ENCODE measurements at regions not wholly inside any gene's neighbourhood (a gene's known extent, or its start where the extent isn't known, plus 50 kb on each side); places are given as distances from the start of the nearest gene placed in this dataset.

DNA sequence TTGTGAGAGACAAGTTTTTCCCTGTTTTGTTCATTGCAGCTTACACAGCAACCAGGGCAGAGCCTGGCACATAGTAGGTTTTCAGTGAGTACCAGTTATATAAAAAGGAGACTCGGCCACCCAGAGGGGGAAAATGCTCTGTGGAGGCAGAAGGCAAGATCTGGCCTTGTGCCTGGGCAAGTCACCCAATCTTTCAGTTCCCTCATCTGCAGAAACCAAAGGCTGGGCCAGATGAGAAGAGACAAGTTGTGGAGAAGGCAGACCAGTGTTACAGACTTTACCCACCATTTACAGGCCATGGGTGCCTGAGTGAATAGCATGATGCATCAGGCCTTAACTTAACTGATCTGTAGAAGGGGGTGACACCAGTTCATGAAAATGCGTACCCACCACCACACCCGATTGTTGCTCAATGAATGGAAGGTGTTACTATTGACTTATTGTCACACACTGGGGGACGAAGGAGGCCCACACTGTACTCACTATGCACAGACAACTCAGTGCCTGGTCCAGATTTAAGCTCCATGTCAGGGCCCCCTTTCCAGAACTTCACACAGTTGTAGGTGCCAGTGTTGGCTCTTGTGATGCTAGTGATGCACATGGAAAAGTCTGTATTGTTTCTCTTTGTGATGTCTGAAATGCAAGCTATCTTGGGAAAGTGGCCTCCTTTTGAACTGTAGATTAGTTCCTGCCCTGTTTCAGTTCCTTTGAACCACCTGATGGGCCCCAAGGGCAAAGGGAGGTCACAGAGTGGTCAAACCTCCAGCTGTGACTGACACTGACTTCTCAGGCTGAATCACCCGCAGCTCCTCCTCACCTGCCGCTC lies 64.3 kb upstream of the SIRPG start (continued):
- TF ChIP-seq NFIC (IDR thresholded peaks at IDR 0.05; ENCODE audit: low read depth, low read length) (peak; percentile 85), MEF2B (IDR thresholded peaks at IDR 0.05; ENCODE audit: partially characterized antibody, poor library complexity, severe bottlenecking) (peak; percentile 61), WRNIP1 (IDR thresholded peaks at IDR 0.05; ENCODE audit: borderline replicate concordance, low read depth, low read length) (no peak), FOXK2 (IDR thresholded peaks at IDR 0.05) (no peak), SREBF2 (IDR thresholded peaks at IDR 0.05; ENCODE audit: low read length) (no peak), JUNB (IDR thresholded peaks at IDR 0.05) (peak; percentile 70), NR2F1 (conservative IDR thresholded peaks at IDR 0.05) (peak; percentile 80), PML (IDR thresholded peaks at IDR 0.05; ENCODE audit: low read length) (peak; percentile 68; the same call in 1 of the 2 replicates), FOS (IDR thresholded peaks at IDR 0.05; ENCODE audit: borderline replicate concordance, extremely low read depth, insufficient read length) (no peak), NR2C2 (IDR thresholded peaks at IDR 0.05; ENCODE audit: borderline replicate concordance, control insufficient read depth, insufficient read length, low read depth) (no peak), SUZ12 (IDR thresholded peaks at IDR 0.05; ENCODE audit: unreplicated experiment) (no peak), ZNF24 (IDR thresholded peaks at IDR 0.05) (no peak), RUNX3 (IDR thresholded peaks at IDR 0.05; ENCODE audit: low read length) (peak; percentile 90), NRF1 (conservative IDR thresholded peaks at IDR 0.05; ENCODE audit: low read depth, low read length) (no peak), RAD21 (IDR thresholded peaks at IDR 0.05; ENCODE audit: insufficient read depth, low read depth, low read length) (peak; percentile 18; the same call in 1 of the 2 replicates), SP1 (IDR thresholded peaks at IDR 0.05; ENCODE audit: low read depth, low read length) (peak; percentile 50), PAX5 (IDR thresholded peaks at IDR 0.05; ENCODE audit: borderline replicate concordance, low read depth, low read length) (peak; percentile 18; the same call in 1 of the 2 replicates), IKZF1 (conservative IDR thresholded peaks at IDR 0.05) (peak; percentile 58), SIN3A (IDR thresholded peaks at IDR 0.05; ENCODE audit: low read depth, low read length) (no peak)
- TF ChIP-seq, protein P1, sequence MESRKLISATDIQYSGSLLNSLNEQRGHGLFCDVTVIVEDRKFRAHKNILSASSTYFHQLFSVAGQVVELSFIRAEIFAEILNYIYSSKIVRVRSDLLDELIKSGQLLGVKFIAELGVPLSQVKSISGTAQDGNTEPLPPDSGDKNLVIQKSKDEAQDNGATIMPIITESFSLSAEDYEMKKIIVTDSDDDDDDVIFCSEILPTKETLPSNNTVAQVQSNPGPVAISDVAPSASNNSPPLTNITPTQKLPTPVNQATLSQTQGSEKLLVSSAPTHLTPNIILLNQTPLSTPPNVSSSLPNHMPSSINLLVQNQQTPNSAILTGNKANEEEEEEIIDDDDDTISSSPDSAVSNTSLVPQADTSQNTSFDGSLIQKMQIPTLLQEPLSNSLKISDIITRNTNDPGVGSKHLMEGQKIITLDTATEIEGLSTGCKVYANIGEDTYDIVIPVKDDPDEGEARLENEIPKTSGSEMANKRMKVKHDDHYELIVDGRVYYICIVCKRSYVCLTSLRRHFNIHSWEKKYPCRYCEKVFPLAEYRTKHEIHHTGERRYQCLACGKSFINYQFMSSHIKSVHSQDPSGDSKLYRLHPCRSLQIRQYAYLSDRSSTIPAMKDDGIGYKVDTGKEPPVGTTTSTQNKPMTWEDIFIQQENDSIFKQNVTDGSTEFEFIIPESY (IDR thresholded peaks at IDR 0.05), result no peak
- TF ChIP-seq, protein P2, sequence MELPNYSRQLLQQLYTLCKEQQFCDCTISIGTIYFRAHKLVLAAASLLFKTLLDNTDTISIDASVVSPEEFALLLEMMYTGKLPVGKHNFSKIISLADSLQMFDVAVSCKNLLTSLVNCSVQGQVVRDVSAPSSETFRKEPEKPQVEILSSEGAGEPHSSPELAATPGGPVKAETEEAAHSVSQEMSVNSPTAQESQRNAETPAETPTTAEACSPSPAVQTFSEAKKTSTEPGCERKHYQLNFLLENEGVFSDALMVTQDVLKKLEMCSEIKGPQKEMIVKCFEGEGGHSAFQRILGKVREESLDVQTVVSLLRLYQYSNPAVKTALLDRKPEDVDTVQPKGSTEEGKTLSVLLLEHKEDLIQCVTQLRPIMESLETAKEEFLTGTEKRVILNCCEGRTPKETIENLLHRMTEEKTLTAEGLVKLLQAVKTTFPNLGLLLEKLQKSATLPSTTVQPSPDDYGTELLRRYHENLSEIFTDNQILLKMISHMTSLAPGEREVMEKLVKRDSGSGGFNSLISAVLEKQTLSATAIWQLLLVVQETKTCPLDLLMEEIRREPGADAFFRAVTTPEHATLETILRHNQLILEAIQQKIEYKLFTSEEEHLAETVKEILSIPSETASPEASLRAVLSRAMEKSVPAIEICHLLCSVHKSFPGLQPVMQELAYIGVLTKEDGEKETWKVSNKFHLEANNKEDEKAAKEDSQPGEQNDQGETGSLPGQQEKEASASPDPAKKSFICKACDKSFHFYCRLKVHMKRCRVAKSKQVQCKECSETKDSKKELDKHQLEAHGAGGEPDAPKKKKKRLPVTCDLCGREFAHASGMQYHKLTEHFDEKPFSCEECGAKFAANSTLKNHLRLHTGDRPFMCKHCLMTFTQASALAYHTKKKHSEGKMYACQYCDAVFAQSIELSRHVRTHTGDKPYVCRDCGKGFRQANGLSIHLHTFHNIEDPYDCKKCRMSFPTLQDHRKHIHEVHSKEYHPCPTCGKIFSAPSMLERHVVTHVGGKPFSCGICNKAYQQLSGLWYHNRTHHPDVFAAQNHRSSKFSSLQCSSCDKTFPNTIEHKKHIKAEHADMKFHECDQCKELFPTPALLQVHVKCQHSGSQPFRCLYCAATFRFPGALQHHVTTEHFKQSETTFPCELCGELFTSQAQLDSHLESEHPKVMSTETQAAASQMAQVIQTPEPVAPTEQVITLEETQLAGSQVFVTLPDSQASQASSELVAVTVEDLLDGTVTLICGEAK (IDR thresholded peaks at IDR 0.05; ENCODE audit: borderline replicate concordance), result no peak
- TF ChIP-seq, protein P3, sequence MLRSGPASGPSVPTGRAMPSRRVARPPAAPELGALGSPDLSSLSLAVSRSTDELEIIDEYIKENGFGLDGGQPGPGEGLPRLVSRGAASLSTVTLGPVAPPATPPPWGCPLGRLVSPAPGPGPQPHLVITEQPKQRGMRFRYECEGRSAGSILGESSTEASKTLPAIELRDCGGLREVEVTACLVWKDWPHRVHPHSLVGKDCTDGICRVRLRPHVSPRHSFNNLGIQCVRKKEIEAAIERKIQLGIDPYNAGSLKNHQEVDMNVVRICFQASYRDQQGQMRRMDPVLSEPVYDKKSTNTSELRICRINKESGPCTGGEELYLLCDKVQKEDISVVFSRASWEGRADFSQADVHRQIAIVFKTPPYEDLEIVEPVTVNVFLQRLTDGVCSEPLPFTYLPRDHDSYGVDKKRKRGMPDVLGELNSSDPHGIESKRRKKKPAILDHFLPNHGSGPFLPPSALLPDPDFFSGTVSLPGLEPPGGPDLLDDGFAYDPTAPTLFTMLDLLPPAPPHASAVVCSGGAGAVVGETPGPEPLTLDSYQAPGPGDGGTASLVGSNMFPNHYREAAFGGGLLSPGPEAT (IDR thresholded peaks at IDR 0.05; ENCODE audit: low read depth), result no peak
- TF ChIP-seq, protein P4, sequence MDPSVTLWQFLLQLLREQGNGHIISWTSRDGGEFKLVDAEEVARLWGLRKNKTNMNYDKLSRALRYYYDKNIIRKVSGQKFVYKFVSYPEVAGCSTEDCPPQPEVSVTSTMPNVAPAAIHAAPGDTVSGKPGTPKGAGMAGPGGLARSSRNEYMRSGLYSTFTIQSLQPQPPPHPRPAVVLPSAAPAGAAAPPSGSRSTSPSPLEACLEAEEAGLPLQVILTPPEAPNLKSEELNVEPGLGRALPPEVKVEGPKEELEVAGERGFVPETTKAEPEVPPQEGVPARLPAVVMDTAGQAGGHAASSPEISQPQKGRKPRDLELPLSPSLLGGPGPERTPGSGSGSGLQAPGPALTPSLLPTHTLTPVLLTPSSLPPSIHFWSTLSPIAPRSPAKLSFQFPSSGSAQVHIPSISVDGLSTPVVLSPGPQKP (IDR thresholded peaks at IDR 0.05; ENCODE audit: low read depth, low read length), result no peak

All from GM12878 (cell line).